HEK293T (cell line): ENCODE measurements at regions not wholly inside any gene's neighbourhood (a gene's known extent, or its start where the extent isn't known, plus 50 kb on each side); places are given as distances from the start of the nearest gene placed in this dataset.

Experiments
- ARNT ChIP-seq: fragments of 450-650 bp; IDR thresholded peaks from 2 replicates; pipeline ENCODE4 v1.6.1; 2017; ENCODE audit warnings: mild to moderate bottlenecking
- BHLHE40 ChIP-seq: fragments of 450-650 bp; IDR thresholded peaks from 2 replicates; pipeline ENCODE4 v1.6.1; 2016; ENCODE audit warnings: mild to moderate bottlenecking, moderate library complexity, borderline replicate concordance
- CTBP1 ChIP-seq: fragments of 450-650 bp; IDR thresholded peaks from 2 replicates; pipeline ENCODE4 v1.6.1; 2016; ENCODE audit warnings: borderline replicate concordance
- FOXA1 ChIP-seq: fragments of 450-650 bp; IDR thresholded peaks from 2 replicates; pipeline ENCODE4 v1.6.1; 2016; ENCODE audit warnings: mild to moderate bottlenecking
- HDGF ChIP-seq: fragments of 450-650 bp; IDR thresholded peaks from 2 replicates; pipeline ENCODE4 v1.6.1; 2017; ENCODE audit warnings: antibody characterized with exemption, borderline replicate concordance
- LEF1 ChIP-seq: fragments of 450-650 bp; IDR thresholded peaks from 2 replicates; pipeline ENCODE4 v1.6.1; 2017; ENCODE audit warnings: mild to moderate bottlenecking, borderline replicate concordance
- NFRKB ChIP-seq: fragments of 450-650 bp; IDR thresholded peaks from 2 replicates; pipeline ENCODE4 v1.6.1; 2016; ENCODE audit warnings: mild to moderate bottlenecking, moderate library complexity
- SP1 ChIP-seq: fragments of 450-650 bp; IDR thresholded peaks from 2 replicates; pipeline ENCODE4 v1.6.1; 2017
- SUZ12 ChIP-seq: fragments of 450-650 bp; IDR thresholded peaks from 2 replicates; pipeline ENCODE4 v1.6.1; 2016; ENCODE audit warnings: mild to moderate bottlenecking
- TARDBP ChIP-seq: fragments of 450-650 bp; IDR thresholded peaks from 2 replicates; pipeline ENCODE4 v1.6.1; 2016
- TF ChIP-seq, protein P1 (sequence below): fragments of 450-650 bp; IDR thresholded peaks from 2 replicates; pipeline ENCODE4 v1.6.1; 2016

DNA sequence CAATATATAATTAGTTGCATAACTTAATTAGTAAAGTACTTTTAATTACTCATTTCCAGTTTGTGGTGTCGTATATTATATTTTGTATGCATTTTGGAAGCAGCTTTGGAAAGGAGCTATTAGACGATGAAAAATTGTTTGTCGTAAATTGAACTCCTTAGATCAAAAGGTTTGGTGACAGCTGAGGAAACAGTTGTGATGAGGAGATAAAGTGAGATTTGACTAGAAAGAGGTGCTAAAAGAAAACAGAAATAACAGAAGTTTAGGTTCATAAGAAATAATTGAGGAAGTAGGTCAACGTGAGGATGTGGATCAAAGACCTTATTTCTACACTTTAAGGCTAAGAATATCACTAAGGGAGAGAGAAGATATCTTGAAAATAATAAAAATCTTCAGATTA, 141.9 kb upstream of the NETO1 start:
- no peak for TF ChIP-seq SP1
- no peak for TF ChIP-seq ARNT
- TF ChIP-seq NFRKB, result no peak
- TF ChIP-seq SUZ12, result no peak
- TF ChIP-seq CTBP1, result no peak
- TF ChIP-seq FOXA1, result no peak
- no peak for TF ChIP-seq TARDBP
- no peak for TF ChIP-seq BHLHE40
- TF ChIP-seq, protein P1, sequence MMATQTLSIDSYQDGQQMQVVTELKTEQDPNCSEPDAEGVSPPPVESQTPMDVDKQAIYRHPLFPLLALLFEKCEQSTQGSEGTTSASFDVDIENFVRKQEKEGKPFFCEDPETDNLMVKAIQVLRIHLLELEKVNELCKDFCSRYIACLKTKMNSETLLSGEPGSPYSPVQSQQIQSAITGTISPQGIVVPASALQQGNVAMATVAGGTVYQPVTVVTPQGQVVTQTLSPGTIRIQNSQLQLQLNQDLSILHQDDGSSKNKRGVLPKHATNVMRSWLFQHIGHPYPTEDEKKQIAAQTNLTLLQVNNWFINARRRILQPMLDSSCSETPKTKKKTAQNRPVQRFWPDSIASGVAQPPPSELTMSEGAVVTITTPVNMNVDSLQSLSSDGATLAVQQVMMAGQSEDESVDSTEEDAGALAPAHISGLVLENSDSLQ, result no peak
- no peak for TF ChIP-seq LEF1
- TF ChIP-seq HDGF, result no peak
